ENCODE measurements at regions not wholly inside any gene's neighbourhood (a gene's known extent, or its start where the extent isn't known, plus 50 kb on each side); places are given as distances from the start of the nearest gene placed in this dataset.

GRCh38 chr22:35014812-35015211 is 51.1 kb upstream of the ISX start:
- TF ChIP-seq CTCF (conservative IDR thresholded peaks at IDR 0.05; ENCODE audit: low read depth, low read length) (no peak), EZH2 (IDR thresholded peaks at IDR 0.05; ENCODE audit: borderline replicate concordance, low read depth, low read length, poor library complexity, severe bottlenecking) (no peak)

Data from A673 (cell line).